Islet of Langerhans (tissue), 1 donor: ENCODE measurements at regions not wholly inside any gene's neighbourhood (a gene's known extent, or its start where the extent isn't known, plus 50 kb on each side); places are given as distances from the start of the nearest gene placed in this dataset.
"Not testable (repeated sequence)": the region's sequence is repeated elsewhere in the genome, so short reads cannot be mapped to it uniquely, and the experiment has no call there.

Experiments used
- FAIRE-seq: peaks from one replicate; lab custom pipeline; 2011; peaks lifted over from hg19 to GRCh38; lab: Jason Lieb, UNC

DNA sequence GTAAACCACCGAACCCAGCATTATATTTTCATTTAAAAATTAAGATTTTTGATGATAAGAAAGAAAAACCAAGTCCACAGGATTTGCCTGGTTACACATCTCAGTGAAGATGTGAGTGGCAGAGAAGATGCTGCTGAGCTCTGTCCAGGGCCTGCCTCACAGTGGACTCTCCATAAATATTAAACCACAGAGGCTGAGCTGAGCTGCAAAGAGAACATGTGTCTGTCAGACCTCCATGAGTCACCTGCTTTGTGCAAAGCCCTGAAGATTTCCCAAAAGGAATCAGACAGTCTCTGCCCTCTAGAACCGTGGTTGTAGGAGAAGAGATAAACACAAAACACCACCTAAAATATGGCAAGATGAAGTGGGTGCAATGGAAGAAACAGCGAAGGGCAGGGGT lies 127.2 kb upstream of the TSC22D1 start:
- FAIRE-seq = no peak

DNA sequence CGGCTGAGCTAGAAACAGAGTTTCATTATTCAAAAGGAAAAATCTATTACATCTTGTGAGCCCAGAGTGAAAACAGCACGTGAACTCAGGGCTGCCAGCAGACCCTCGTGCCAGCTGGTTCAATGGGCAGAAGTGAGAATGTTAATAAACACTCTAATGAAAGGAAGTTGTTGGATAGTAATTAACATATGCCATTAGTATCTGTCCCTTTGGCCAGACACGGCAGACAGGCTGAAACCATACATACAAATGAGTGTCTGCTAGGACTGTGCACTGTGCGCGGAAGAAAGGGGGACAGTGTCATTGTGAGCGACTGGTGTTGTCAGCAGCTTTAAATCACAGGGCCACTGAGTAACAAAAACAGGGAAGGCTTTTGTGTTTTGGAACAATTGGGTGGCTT lies 121.9 kb upstream of the TSC22D1 start:
- no peak for FAIRE-seq

DNA sequence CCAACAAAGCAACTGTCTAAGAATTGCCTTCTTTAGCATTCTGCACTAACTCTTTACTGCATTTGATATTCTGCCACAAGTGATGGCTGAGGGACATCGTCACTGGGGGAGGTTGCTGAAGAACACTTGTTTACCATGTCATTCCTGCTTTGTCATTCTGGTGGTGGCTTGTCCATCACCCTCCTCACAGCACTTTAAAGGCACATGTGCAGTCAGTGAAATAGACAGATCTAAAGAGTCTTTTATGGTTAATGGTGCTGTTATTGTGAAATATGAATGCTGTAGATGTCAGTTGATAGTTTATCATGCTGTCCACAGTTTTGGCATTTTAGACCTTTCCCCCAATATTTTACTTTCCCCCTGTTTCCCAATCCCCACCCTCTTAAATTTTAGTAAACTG lies 120.9 kb upstream of the TSC22D1 start:
- FAIRE-seq = no peak

DNA sequence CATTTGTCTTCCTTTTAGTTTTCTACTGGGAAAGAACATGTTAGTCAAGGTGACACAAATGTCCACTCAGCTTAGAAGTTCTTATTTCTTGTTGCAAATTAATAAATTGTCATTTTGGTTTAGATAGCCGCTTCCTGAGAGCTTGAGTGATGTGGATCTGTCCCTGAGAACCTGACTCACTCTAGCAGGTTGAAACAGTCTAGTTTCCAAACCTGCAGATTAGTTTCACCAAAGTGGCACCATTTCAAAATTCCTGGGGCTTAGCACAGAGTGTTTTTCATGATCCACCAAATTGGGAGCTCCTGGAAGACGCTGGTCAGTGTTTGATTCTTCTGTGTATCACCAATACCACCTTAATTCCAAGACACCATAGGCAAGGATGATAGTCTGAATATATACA lies 119.4 kb upstream of the TSC22D1 start:
- FAIRE-seq = no peak

DNA sequence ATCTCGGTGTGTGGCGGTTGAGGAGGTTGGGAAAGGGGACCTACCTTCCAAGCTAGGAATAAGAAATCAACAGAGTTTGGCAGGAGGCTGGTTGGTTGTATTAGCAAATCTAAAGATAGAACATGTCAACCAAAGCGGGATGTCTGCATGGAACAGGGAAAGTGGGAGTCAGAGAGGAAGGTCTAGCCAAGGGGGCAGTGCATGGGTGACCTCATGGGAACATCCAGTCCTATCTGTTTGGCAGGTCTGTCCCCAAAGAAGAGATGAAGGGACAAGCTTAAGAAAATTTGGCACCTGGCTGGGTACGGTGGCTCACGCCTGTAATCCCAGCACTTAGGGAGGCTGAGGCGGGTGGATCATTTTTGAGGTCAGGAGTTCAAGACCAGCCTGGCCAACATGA lies 118.7 kb upstream of the TSC22D1 start:
- FAIRE-seq = no peak

DNA sequence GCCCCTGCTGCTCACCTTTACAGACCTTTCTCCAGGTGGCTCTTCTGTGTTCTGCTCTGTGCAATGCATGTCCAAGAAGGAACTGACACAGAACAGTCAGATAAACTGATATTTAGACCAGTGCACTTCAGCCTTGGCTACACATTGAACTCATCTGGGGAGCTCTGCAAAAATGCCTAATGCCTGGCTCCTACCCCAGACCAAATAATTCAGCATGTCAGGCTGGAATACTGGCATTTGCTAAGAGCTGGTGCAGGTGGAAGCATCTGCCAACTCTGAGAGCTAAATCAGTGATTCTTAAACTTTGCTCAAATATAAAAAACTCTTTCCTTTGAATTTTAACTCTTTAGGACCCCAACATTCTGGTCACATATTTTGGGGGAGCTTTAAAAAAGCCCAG lies 118.2 kb upstream of the TSC22D1 start:
- FAIRE-seq = no peak

DNA sequence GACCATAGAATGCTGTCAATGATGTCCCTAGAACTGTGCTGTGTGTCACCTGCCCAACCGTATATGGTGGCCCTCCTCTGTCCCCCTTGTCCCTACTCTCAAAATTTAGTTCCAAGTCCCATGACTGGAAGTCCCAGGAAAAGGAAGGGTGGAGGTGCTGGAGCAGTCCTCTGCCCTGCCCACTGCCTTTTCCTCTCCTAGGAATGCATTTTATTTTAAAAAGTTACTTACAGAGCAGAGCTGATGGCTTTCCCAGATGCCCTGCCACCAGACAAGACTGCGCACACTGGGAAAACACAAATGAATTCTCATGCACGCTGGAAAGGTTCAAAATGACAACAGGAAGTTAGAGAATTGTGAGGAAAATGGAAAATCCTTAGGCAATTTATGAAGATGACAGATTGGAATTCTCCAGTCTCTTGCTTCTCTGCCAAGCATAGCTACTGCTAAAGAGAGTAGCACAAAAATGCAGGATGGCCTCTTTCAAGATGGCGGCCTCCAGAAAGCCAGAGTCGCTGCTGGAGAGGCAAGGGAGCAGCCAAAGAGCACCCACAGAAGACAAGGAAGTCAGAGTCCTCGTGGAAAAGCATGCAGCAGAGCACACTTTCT lies 117.1 kb upstream of the TSC22D1 start:
- FAIRE-seq = no peak

DNA sequence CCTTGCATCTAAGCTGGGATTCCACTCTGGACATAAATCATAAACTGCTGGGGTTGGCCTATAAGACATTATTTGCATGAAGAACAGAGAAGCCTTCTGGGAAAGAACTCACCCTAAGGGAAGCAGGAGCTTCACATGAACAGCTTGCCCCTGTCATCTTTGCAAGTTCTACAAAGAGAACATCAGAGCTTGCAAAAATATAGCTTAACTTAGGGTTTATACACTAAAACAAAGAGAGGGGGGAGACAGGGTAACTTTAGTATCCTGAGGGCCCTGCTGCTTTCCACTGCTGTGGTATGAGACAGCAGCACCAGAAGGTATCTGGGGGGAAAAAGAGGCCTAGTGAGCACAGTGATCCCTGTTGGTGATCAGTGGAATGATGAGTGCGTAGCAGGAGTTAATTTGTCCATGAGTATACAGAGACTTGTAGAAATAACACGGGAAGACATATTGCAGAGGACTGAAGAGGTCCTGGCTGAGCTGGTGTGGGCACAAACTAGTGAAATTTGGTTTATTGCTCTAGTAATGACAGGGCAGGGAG lies 116.1 kb upstream of the TSC22D1 start:
- FAIRE-seq = no peak

DNA sequence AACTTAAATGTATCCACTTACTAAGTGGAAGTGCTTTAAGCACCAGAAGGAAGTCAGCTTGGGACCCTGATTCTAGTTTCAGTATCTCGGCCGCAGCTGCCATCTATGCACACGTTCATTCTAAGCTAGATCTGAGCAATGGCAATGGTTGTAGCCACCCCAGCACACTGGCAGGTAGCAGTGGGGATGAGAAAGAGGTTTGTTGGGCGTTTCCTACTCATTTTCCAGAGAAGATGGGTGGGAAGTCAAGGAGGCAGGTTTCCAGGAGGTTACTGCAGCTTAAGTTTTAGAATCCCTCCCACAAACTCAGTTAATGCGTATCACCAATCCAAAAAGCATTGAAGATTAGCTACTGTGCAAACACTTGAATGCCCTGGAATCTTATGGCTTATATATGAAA lies 114.2 kb upstream of the TSC22D1 start:
- no peak for FAIRE-seq

DNA sequence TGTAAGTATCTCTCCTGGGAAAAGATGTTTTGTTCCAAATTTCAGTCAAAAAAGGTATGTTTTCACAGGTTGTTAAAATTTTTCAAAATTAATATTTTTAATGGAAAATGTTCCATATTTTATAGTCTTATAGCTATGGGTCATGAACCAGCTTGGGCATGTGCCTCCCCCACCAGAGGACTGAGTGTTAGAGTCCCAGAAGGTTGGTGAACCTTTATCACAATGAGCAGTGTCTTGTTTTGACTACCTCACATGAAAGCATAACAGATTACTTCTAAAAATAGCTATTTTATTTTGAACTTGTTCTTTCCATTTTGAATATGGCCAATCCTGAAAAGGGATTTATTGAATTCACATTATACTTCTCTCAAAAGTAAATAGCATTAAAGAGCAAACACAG lies 112.5 kb upstream of the TSC22D1 start:
- FAIRE-seq = no peak

DNA sequence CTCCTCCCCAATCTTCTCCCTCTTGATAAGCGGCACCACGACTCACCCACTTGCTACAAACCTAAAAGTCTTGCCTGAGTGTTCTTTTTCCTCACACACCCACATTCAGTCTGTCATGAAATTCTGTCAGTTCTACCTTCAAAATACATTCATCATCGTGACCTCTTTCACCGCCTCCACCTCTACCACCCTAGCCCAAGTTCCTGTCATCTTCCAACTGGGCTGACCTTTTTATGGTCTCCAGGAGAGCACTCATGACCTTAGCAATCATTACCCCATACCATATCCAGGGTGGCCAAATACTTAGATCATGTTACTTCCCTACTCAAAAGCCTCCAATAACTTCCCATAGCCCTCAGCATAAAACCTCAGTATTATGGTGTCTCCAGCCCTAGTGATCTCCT lies 110.4 kb upstream of the TSC22D1 start:
- FAIRE-seq = no peak

DNA sequence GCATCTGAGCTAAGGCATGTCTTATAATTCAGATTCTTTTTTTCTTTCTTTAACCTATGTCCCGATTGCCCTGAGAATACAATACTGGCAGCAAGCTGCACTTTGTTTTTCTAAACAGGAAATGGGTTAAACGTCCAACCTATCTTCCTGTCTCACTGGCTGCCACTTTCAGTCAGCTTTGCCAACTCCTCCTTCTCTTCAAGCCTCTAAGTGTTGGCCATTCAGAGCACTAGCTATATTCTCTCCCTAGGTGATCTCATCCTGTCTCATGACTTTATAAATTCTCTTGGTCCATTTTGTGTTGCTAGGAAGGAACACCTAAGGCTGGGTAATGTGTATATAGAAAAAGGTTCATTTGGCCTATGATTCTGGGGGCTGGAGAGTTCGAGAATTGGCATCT lies 109.5 kb upstream of the TSC22D1 start:
- no peak for FAIRE-seq

DNA sequence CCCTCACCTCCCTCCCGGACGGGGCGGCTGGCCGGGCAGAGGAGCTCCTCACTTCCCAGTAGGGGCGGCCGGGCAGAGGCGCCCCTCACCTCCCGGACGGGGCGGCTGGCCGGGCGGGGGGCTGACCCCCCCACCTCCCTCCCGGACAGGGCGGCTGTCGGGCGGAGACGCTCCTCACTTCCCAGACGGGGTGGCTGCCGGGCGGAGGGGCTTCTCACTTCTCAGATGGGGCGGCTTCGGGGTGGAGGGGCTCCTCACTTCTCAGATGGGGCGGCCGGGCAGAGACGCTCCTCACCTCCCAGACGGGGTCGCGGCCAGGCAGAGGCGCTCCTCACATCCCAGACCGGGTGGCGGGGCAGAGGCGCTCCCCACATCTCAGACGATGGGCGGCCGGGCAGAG lies 106.3 kb upstream of the TSC22D1 start:
- FAIRE-seq = not testable (repeated sequence)

DNA sequence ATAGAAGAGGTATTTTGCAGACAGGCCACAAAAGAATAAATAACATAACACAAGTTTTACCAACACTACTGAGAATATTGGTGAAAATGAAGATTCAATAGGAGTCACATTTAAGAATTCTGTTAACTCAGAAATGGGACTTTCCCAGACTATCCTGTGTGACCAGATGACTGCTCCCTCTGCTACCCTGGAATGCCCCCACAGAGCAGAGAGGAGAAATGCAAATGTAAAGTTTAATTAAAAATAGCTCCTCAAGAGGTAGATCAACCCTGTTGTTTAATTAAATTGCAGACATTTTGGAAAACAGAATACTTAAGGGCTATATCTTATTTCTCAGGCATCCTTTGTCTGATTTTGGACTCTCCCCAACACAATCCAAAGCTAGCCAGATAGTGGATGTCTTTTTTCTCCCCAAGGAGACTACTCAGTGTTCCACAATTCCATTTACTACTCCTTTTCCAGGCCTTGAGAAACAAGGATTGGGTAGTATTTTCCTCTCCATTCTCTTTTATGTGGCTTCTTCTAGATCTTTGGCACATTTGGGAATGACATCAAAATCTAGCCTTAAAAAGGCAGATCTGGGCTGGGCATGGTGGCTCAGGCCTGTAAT lies 104.7 kb upstream of the TSC22D1 start:
- no peak for FAIRE-seq

DNA sequence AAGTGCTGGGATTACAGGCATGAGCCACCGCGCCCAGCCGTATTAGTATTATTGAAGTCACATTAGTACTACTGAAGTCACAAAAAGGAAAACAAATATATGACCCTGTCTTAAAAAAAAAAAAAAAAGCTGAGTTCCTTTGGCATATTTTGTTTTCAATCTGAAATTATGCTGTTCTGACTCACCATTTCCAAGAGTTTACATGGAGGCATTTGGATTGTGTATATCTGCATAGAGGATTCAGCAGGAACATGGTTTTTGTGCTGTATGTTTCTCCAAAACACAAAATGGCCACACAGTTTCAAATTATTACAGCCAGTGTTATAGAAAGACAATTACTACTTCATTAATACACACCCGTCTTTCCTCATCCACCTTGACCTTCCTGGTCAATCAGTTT lies 103.5 kb upstream of the TSC22D1 start:
- FAIRE-seq = no peak

DNA sequence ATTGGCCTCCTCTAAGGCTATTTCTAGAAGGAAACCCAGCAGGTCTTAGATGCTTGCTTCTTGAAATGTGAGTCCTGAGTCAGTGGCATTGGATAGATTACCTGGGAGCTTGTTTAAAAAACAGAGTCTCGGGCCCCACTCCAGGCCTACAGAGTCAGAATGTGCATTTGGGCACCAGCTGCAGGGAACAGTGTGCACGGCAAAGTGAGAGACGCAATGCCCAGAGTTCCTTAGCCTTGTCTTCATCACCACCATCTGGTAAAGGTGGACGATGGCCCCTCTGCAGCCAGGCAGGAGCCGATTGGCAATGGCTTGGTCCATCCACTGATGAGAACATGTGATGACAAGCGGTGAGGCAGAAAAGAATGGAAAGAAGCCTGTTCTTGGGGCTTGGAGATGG lies 102.1 kb upstream of the TSC22D1 start:
- no peak for FAIRE-seq

DNA sequence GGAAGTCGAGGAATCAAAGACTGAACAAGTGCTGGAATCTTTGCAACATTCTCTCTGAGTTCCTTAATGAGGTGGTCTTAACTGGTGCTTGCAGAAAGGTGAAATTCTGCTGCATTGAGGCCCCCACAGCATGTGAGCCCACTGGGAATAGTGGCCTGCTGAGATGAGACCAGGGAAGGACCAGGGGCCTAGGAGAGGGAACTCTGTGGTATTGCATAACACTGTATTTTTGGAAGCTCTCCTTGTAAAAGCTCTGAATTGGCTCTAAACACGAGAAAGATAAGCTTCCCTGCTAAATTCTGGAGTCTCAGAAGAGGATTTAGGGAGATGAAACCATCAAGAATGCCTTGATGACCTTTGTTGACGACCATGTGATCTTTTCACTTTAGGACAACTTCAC lies 100.4 kb upstream of the TSC22D1 start:
- no peak for FAIRE-seq

DNA sequence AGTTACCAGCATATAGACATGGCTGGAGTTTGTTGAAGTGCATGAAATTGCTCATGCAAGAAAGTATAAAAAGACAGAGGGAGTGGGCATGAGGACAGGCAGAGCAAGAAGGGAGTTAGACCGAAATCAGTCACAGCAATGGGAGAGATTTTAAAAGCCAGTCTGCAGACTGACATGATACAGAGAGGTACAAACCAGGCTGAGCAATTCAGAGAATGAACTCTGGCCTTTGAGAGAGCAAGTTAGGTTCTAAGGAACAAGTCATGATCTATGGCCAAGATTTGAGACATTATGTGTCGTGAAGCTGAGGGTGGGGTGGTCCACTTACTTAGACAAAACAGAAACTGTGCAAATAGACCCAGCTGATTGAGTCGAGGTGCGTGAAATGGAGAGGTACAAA lies 93.4 kb upstream of the TSC22D1 start:
- no peak for FAIRE-seq

DNA sequence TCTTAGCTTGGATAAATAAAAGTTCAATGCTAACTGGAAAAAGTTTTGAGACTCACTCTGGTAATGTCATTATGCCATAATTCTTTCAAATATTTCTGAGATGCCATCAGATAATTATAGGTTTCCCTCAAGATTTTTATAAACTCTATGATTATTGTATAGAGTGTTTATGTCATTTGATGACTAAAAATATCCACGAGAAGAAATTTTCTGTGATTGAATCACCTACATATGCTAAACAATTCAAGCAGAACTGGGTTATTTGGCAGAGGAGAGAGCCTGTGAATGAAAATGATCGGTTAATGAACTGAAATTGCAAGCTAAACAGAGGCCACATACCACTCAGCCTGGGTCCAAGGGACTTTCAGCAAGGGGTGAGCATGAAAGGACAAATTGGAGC lies 92.6 kb upstream of the TSC22D1 start:
- FAIRE-seq = no peak

DNA sequence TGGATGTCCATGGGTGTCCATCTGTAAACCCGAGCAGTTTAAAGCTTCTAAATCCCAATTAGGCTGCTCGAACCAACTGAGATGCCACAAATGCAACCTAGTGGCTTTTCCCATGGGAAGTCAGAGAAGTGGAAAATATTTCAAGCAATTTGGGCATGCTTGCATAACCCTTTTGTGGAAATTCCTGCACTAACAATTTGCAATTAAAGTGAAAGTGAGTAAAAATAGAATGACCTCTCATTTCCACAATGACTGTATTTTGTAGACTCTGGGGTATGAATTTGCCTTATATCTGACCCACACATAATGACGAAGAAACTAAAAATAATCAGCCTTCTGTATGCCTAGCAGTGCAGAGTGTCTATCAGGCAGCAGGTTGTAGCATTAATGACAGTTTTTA lies 91.8 kb upstream of the TSC22D1 start:
- no peak for FAIRE-seq

DNA sequence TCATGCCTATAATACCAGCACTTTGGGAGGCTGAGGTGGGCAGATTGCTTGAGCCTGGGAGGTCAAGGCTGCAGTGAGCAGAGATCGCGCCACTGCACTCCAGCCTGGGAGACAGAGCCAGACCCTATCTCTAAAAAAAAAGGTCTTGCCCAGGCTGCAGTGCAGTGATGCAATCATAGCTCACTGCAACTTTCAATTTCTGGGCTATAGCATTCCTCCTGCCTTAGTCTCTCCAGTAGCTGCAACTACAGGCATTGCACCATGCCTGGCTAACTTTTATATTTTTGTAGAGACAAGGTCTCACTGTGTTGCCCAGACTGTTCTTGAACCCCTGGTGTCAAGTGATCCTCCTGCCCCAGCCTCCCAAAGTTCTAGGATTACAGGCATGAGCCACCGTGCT lies 90.4 kb upstream of the TSC22D1 start:
- not testable (repeated sequence) for FAIRE-seq

DNA sequence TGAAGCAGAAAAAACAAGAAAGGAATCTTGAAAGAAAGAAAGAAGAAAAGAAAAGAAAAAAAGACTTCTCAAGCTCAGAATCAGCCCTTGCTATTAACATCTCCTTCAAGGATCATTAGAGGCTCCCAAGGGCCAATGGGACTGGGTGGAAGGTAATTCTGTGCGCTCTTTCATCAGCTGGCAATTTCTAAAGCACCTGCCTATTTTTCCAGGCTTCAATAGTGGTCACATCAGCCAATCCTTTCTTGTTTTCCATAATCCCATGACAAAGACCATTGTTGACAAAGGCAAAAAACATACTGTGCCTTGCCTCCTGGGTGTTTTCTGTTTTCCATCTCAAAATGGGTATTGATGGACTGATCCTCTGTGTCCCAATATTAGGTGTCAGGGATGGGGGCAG lies 88.2 kb upstream of the TSC22D1 start:
- FAIRE-seq = no peak

DNA sequence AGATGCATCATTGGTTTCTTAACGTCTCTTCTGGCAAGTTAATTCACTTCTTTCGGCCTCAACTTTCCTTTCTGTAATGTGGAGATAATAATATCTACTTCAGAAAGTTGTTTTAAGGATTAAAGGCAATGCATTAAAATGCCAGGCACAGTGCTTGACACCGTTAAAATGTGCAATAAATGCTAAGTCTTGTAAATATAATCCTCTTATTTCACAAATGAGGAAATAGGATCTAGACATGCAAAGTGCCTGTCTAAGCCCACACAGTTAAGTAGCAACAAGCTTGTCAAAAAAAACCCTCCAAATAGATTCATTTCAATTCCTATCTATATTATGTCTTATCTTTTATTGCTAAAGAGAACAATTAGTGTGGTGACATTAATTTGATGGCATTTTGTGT lies 86.4 kb upstream of the TSC22D1 start:
- FAIRE-seq = no peak

DNA sequence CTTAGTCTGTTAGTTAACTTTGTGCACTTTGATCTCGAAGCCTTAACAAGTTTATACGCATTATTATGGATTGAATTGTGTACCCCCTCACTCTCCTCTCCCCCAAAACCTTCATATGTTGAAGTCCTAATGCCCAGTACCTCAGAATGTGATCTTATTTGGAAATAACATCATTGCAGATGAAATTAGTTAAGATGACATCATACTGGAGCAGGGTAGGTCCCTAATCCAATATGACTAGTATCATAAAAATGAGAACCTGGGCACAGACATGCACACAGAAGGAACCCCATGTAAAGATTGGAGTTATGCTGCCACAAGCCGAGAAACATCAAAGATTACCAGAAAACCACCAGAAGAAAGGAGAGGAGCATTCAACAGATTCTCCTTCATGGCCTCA lies 85.8 kb upstream of the TSC22D1 start:
- FAIRE-seq = no peak

DNA sequence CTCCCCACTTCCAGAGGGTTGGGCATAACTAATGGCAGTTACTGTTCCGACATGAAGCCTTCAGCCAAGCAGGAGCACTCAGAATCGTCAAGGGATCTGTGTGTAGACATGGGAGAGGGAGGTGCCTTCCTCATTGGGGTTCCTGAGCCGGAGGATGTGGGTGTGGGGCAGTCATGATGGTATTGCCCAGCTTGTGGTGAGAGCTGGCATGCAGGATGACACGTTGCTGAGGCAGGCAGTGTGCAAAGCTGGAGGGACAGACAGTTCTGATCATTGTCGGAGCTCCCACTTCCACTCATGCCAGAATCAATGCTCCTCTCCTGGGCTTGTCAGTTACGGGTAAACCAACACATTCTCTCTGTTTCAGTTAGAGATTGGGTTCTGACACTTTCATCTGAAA lies 83.9 kb upstream of the TSC22D1 start:
- no peak for FAIRE-seq
